HepG2 (cell line): ENCODE measurements at regions not wholly inside any gene's neighbourhood (a gene's known extent, or its start where the extent isn't known, plus 50 kb on each side); places are given as distances from the start of the nearest gene placed in this dataset.

Source experiments
- ATAC-seq: fragments of 200-7000 bp; cut with Tn5 transposase; 3 replicates; pipeline ENCODE4 v1.9.1; 2020; ENCODE audit warnings: mild to moderate bottlenecking, moderate library complexity
- BruUV-seq: library from RNA; stranded (reverse); fragments of 400-500 nt; replicated peaks from 2 replicates; lab custom pipeline; 2021; lab: Mats Ljungman, UMichigan
- CTCF ChIA-PET: fragments of 300-600 bp; formaldehyde crosslinking; extraction: SDS; loops from one replicate; lab custom pipeline; 2021; ENCODE audit warnings: low total read pairs, inconsistent platforms, low intra/inter-chr PET ratio; lab: Yijun Ruan, JAX
- POLR2A ChIA-PET: fragments of 350-600 bp; sonication (Branson Sonifier 250); formaldehyde crosslinking; loops from one replicate; lab custom pipeline; 2020; ENCODE audit warnings: antibody characterized with exemption, inconsistent platforms; lab: Yijun Ruan, JAX
- DNase-seq: peaks from one replicate; pipeline ENCODE4 v3.0.0-alpha.2; 2015; ENCODE audit warnings: low spot score
- FAIRE-seq: peaks from 3 replicates; lab custom pipeline; 2011; peaks lifted over from hg19 to GRCh38; lab: Jason Lieb, UNC
- H2AFZ ChIP-seq: one replicate; pipeline ENCODE4 v1.6.1; 2011; ENCODE audit warnings: low read length, inconsistent platforms
- H3K27ac ChIP-seq: fragments of 300-600 bp; 3 replicates; pipeline ENCODE4 v1.8.0; 2011; ENCODE audit warnings: mixed run types, mild to moderate bottlenecking, mixed read lengths, low read length, inconsistent platforms; ENCODE audit not compliant: insufficient read depth; ENCODE audit errors: extremely low read length
- H3K27me3 ChIP-seq, 2 experiments: fragments of 200-600 bp in 1 of 2; 2 replicates in 1 of 2; 3 replicates in 1 of 2; pipeline versions ENCODE4 v1.6.0 to v1.8.0; 2011; ENCODE audit warnings: low read length in 2 of 2, mild to moderate bottlenecking in 2 of 2, moderate library complexity in 2 of 2, inconsistent platforms in 1 of 2; ENCODE audit not compliant: insufficient read depth in 2 of 2, control insufficient read depth in 1 of 2
- H3K36me3 ChIP-seq, 2 experiments: fragments of 200-600 bp in 1 of 2; replicated peaks in 1 of 2; 2 replicates in 1 of 2; 3 replicates in 1 of 2; pipeline versions ENCODE4 v1.5.1 to v1.8.0; 2011; ENCODE audit warnings: low read length in 2 of 2, inconsistent platforms in 1 of 2; ENCODE audit not compliant: insufficient read depth in 2 of 2, control insufficient read depth in 1 of 2
- H3K4me1 ChIP-seq: 2 replicates; pipeline ENCODE4 v1.5.1; 2012; ENCODE audit warnings: low read length, inconsistent platforms; ENCODE audit not compliant: insufficient read depth
- H3K4me2 ChIP-seq: 2 replicates; pipeline ENCODE4 v1.6.0; 2011; ENCODE audit warnings: low read depth, low read length, inconsistent platforms
- H3K4me3 ChIP-seq, 3 experiments: fragments of 200-600 bp in 1 of 3; sonication (generic), shearing (Covaris generic) in 1 of 3; replicated peaks in 1 of 3; 2 replicates each; pipeline ENCODE4 v1.5.1; 2011 to 2016; ENCODE audit warnings: low read length in 3 of 3, inconsistent platforms in 2 of 3, low read depth in 2 of 3, mild to moderate bottlenecking in 2 of 3, control low read depth in 1 of 3, mixed read lengths in 1 of 3; ENCODE audit not compliant: insufficient read depth in 1 of 3
- H3K79me2 ChIP-seq: one replicate; pipeline ENCODE4 v1.6.1; 2011; ENCODE audit warnings: low read length, inconsistent platforms; ENCODE audit not compliant: insufficient read depth
- H3K9ac ChIP-seq: 2 replicates; pipeline ENCODE4 v1.6.0; 2011; ENCODE audit warnings: mild to moderate bottlenecking, low read depth, low read length, inconsistent platforms; ENCODE audit not compliant: insufficient read depth
- H3K9me3 ChIP-seq: 2 replicates; pipeline ENCODE4 v1.5.1; 2012; ENCODE audit warnings: mild to moderate bottlenecking, low read length
- H4K20me1 ChIP-seq: 2 replicates; pipeline ENCODE4 v1.6.0; 2011; ENCODE audit warnings: inconsistent platforms, mild to moderate bottlenecking, low read length, moderate library complexity; ENCODE audit not compliant: insufficient read depth
- ATF7 ChIP-seq, 2 experiments: fragments of 450-650 bp in 1 of 2; sonication (generic) in 1 of 2; formaldehyde crosslinking in 1 of 2; IDR thresholded peaks; 2 replicates each; pipeline versions ENCODE4 v1.4.0 to v1.6.1; 2016 to 2020; ENCODE audit warnings: antibody characterized with exemption in 1 of 2, mild to moderate bottlenecking in 1 of 2, missing genetic modification reagents in 1 of 2
- CEBPG ChIP-seq: IDR thresholded peaks from 2 replicates; pipeline ENCODE4 v1.6.1; 2016
- KLF6 ChIP-seq: IDR thresholded peaks from 2 replicates; pipeline ENCODE4 v1.8.0; 2016; ENCODE audit warnings: missing biosample characterization, missing genetic modification reagents
- NKX3-1 ChIP-seq: sonication (generic); formaldehyde crosslinking; IDR thresholded peaks from 2 replicates; pipeline ENCODE4 v1.5.0; 2020; ENCODE audit warnings: missing genetic modification reagents
- ZNF17 ChIP-seq: sonication (generic); formaldehyde crosslinking; IDR thresholded peaks from 2 replicates; pipeline ENCODE4 v1.5.0; 2020; ENCODE audit warnings: mild to moderate bottlenecking, missing genetic modification reagents
- ZNF24 ChIP-seq: fragments of 450-650 bp; IDR thresholded peaks from 2 replicates; pipeline ENCODE4 v1.6.1; 2017; ENCODE audit warnings: antibody characterized with exemption, mild to moderate bottlenecking
- ZNF33A ChIP-seq: sonication (generic); formaldehyde crosslinking; IDR thresholded peaks from 2 replicates; pipeline ENCODE4 v1.5.1; 2020; ENCODE audit warnings: missing genetic modification reagents, mild to moderate bottlenecking, moderate library complexity, borderline replicate concordance
- WGBS: methylation state at CpG from one replicate; pipeline ENCODE4 v1.1.6; 2017; ENCODE audit warnings: low lambda C conversion rate; 5-methylcytosine and 5-hydroxymethylcytosine counted together
- in situ Hi-C: cut with HindIII; loops from 2 replicates; pipeline ENCODE4 v1.10.0; 2017; ENCODE audit warnings: low pct_unique_long_range_greater_than_20kb; ENCODE audit not compliant: extremely low pct_ligation_motif_present
- intact Hi-C: fragments of 100-400 bp; cut with micrococcal nuclease; formaldehyde crosslinking; loops from one replicate; pipeline ENCODE4 v1.10.0; 2022; ENCODE audit not compliant: unreplicated experiment

DNA sequence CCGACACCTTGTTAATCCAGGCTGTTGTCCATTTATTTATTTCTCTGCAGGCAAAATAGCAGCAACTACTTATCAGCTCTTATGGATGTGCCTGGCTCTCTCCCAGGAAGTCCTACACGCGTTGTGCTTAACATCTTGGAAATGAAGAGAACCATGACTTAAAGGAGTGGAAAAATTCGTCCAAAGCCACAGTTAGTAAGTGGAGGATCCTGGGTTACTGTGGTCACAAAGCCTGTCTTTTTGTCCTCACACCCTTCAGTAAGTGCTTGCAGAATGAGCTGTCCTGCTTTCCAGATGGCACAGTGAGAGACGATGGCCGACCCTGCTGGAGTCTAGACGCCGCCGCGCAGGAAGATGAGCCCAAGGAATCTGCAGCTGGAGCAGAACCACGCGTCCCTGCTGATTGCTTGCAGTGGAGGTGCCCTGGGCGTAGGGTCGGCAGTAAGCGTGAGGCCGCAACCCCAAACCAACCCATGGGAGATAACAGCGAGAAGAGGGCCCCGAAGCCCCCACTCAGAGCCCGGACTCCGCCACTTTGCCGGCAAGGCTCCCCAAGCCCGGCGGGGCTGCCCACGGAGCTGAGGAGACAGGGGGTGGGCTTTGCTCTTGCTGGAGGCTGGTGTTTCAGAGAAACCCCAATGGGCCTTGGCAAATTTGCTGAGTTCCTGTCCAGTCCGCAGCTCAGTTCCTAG, 178.6 kb downstream of the CXCL12 start:
- H3K27me3 ChIP-seq: no peaks in the 10 kb centered on the region
- no peak overlapping the region for H3K4me3 ChIP-seq
- CTCF ChIA-PET: no interaction called here
- TF ChIP-seq ATF7 (IDR thresholded peaks at IDR 0.05) (no peak), ATF7 (CRISPR knock-in tag; IDR thresholded peaks at IDR 0.05) (no peak)
- TF ChIP-seq, all 625 proteins: peak for 0
- Histone ChIP-seq H3K79me2 (no peaks in the 10 kb centered on the region), H4K20me1 (no peaks in the 10 kb centered on the region), H3K36me3 (no peaks in the 10 kb centered on the region), H3K4me2 (no peak overlapping the region), H3K9me3 (peaks cover 12% of the 10 kb centered on the region; the same call in 1 of the 2 replicates), H2AFZ (peak overlapping the region; percentile 60), H3K4me1 (peaks cover 40% of the 10 kb centered on the region), H3K9ac (no peak overlapping the region), H3K27ac (no peak overlapping the region)
- POLR2A ChIA-PET: interaction anchor here (0.9 kb wide), 1 partner anchor 13 kb away, joined by 3 read pairs; no protein-coding TSS in a partner anchor
- no TSS peak for BruUV-seq
- no peak for DNase-seq
- in situ Hi-C loops: no loop called here
- intact Hi-C loops: no loop called here
- ATAC-seq: no peak
- no peak for FAIRE-seq
- WGBS: 92% methylated on average over 13 of the region's 25 CpGs

DNA sequence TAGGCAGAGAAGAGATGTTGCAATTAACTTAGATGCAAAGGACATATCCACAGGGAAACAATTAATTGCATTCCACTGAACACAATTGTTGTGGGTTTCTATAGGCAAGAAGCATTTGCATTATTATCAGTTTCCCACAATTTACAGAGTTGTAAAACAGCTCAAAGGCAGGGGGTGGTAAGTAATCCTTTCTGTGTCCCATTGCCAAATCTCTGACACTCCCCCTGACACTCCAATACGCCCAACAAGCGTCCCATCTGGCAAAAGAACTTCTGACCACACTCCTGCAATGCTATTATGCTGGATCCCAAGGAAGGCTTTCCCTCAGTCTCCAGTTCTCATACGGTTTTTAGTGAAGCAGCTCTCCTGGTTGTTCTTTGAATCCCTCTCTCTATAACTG, 179.8 kb downstream of the CXCL12 start:
- ATAC-seq (no peak), FAIRE-seq (no peak), DNase-seq (no peak)
- no peak overlapping the region for H3K4me2 ChIP-seq
- H3K9me3 ChIP-seq: peaks cover 12% of the 10 kb centered on the region; the same call in 1 of the 2 replicates
- WGBS: 54% methylated on average over 3 of the region's 3 CpGs
- H3K4me3 ChIP-seq: no peak overlapping the region
- no peak overlapping the region for H2AFZ ChIP-seq
- in situ Hi-C loops: no loop called here
- peaks cover 42% of the 10 kb centered on the region for H3K4me1 ChIP-seq
- TF ChIP-seq ZNF17 (CRISPR knock-in tag) (no peak), KLF6 (CRISPR knock-in tag) (no peak), ZNF24 (no peak), NKX3-1 (CRISPR knock-in tag) (no peak), ZNF33A (CRISPR knock-in tag) (no peak), CEBPG (no peak)
- H3K9ac ChIP-seq: no peak overlapping the region
- no peak overlapping the region for H3K27ac ChIP-seq
- CTCF ChIA-PET: no interaction called here
- H3K79me2 ChIP-seq: no peaks in the 10 kb centered on the region
- no TSS peak for BruUV-seq
- no peaks in the 10 kb centered on the region for H3K36me3 ChIP-seq
- POLR2A ChIA-PET: no interaction called here
- no peaks in the 10 kb centered on the region for H4K20me1 ChIP-seq
- H3K27me3 ChIP-seq: no peaks in the 10 kb centered on the region
- intact Hi-C loops: no loop called here
